Pancreas (tissue), 10 donors: ENCODE measurements at regions not wholly inside any gene's neighbourhood (a gene's known extent, or its start where the extent isn't known, plus 50 kb on each side); places are given as distances from the start of the nearest gene placed in this dataset.
"Not testable (repeated sequence)": the region's sequence is repeated elsewhere in the genome, so short reads cannot be mapped to it uniquely, and the experiment has no call there.

ENCODE experiments used
- ATAC-seq, 4 donors: fragments of 200-7000 bp; cut with Tn5 transposase; one replicate each; pipeline versions ENCODE4 v1.8.0 to v1.9.1; 2020; ENCODE audit warnings: mild to moderate bottlenecking in 4 of 4, moderate library complexity in 4 of 4
- DNase-seq, 6 donors: peaks; one replicate each; pipeline ENCODE4 v3.0.0-alpha.2; 2020
- FAIRE-seq: peaks from 2 replicates; lab custom pipeline; 2012; peaks lifted over from hg19 to GRCh38; lab: Jason Lieb, UNC
- H3K27ac ChIP-seq, 4 donors: fragments of 200-600 bp; sonication (generic); 1 replicate in 3 of 4; 2 replicates in 1 of 4; pipeline versions ENCODE4 v1.5.0 to v1.8.0; 2020
- H3K27me3 ChIP-seq, 4 donors: fragments of 200-600 bp; one replicate each; pipeline ENCODE4 v1.8.0; 2021
- H3K36me3 ChIP-seq, 3 donors: fragments of 200-600 bp; sonication (generic) in 1 of 3; one replicate each; pipeline versions ENCODE4 v1.5.0 to v1.8.0; 2020 to 2021
- H3K4me1 ChIP-seq, 3 donors: fragments of 200-600 bp; one replicate each; pipeline ENCODE4 v1.8.0; 2021
- H3K4me3 ChIP-seq, 4 donors: fragments of 200-600 bp; sonication (generic) in 2 of 4; one replicate each; pipeline versions ENCODE4 v1.5.0 to v1.8.0; 2020 to 2021
- H3K9me3 ChIP-seq, 4 donors: fragments of 200-600 bp; one replicate each; pipeline ENCODE4 v1.8.0; 2021
- WGBS, 2 donors: extraction: QIAGEN DNeasy Blood & Tissue Kit; methylation state at CpG; one replicate each; pipeline ENCODE4 v1.1.7; 2013; 5-methylcytosine and 5-hydroxymethylcytosine counted together
- intact Hi-C, 3 donors: fragments of 100-400 bp; cut with DNase I; formaldehyde crosslinking; loops; one replicate each; pipeline versions ENCODE4 v1.11.1 to v1.14.2; 2022
- TF ChIP-seq, protein P1 (sequence below), 4 donors: fragments of 200-600 bp; sonication (generic) in 3 of 4; IDR thresholded peaks; one replicate each; pipeline versions ENCODE4 v1.5.0 to v1.8.0; 2021; ENCODE audit warnings: antibody characterized with exemption in 4 of 4
- donor health status: healthy with polysubstance abuse.
- donor health status: DM: no; HTN: no; CAD: no; lungs with moderate emphysema.
- donor health status: DM: no; HTN: no; CAD: no.
- donor health status: control.
- donor health status: control.
- donor health status: Bipolar disorder and iron deficiency.
- donor health status: DM: yes; HTN: yes; CAD: no.
- donor health status: DM: no; HTN: no; CAD: no.
- donor health status: DM: no; HTN: no; CAD: no.
- donor health status: DM: yes; HTN: yes; CAD: no.

DNA sequence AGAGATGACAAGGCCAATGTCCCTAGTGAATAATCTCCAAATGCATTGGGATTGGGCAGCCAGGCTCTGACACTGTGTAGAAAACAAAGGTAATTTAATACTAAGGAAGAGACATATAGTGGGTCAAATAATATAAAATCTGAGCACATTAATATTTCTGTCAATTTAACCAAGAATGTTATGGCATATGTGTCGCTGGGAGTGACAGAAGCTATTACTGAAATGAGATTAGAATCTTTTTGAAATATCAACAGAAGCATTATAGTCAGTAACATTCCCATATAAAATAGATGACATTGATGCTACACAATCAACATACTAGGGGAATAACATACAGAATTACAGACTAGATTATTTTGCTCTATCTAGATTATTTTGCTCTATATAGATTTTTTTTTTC, 114.0 kb downstream of the BLID start:
- FAIRE-seq (no peak), DNase-seq (no peak), ATAC-seq (no peak)
- Histone ChIP-seq H3K4me1 (no peaks in the 10 kb centered on the region), H3K27me3 (no peaks in the 10 kb centered on the region), H3K4me3 (no peak overlapping the region), H3K9me3 (no peaks in the 10 kb centered on the region), H3K27ac (no peak overlapping the region), H3K36me3 (no peaks in the 10 kb centered on the region)
- 97 to 98% methylated on average over 1 of the region's 1 CpG for WGBS, 2 donors
- TF ChIP-seq, protein P1, sequence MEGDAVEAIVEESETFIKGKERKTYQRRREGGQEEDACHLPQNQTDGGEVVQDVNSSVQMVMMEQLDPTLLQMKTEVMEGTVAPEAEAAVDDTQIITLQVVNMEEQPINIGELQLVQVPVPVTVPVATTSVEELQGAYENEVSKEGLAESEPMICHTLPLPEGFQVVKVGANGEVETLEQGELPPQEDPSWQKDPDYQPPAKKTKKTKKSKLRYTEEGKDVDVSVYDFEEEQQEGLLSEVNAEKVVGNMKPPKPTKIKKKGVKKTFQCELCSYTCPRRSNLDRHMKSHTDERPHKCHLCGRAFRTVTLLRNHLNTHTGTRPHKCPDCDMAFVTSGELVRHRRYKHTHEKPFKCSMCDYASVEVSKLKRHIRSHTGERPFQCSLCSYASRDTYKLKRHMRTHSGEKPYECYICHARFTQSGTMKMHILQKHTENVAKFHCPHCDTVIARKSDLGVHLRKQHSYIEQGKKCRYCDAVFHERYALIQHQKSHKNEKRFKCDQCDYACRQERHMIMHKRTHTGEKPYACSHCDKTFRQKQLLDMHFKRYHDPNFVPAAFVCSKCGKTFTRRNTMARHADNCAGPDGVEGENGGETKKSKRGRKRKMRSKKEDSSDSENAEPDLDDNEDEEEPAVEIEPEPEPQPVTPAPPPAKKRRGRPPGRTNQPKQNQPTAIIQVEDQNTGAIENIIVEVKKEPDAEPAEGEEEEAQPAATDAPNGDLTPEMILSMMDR (IDR thresholded peaks at IDR 0.05) = no peak
- intact Hi-C loops = no loop called here

DNA sequence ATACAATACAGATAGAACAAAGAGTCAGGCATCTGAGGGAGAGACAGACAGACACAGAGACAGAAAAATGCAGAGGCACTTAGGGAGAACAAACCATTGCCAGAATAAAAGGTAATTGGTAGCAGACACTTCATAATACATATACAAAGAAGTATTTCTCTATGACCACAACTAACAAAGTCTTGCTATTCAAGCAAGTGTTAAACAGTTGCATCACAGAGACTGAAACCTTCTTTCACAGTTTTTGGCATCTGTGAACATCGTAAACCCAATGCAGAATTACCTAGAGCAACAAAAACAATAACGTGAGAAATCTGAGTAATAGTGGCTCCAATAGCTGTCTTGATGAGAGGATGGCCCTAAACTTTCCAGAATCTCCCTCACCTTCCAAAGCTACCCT, 116.4 kb downstream of the BLID start:
- no peak for DNase-seq
- Histone ChIP-seq H3K27ac (no peak overlapping the region), H3K27me3 (no peaks in the 10 kb centered on the region), H3K9me3 (no peaks in the 10 kb centered on the region), H3K36me3 (no peaks in the 10 kb centered on the region), H3K4me1 (no peaks in the 10 kb centered on the region), H3K4me3 (no peak overlapping the region)
- no peak for ATAC-seq
- no peak for FAIRE-seq
- intact Hi-C loops = no loop called here
- TF ChIP-seq, protein P1 (IDR thresholded peaks at IDR 0.05) = no peak
- 70 to 77% methylated on average over 2 of the region's 2 CpGs for WGBS, 2 donors

DNA sequence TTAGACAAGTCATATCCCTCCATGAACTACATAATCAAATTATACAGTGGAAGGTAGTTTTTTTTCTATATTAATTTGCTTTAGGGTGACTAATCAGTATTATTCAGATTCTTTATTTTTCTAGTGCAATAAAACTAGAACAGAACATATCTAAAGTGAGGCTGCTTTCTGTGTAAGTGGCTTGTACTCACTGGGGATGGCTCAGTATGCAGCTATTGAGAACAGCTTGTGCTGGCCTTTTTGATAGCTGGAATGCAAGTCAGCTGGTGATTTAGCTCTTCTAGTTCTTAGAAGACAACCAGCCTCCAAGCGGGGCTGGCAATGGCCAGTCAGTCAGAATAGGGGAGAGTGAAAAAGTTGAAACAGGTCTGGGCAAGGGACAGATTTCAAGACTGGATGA, 119.4 kb downstream of the BLID start:
- WGBS, 2 donors = 75 to 89% methylated on average over 1 of the region's 1 CpG
- intact Hi-C loops = no loop called here
- no peak overlapping the region for H3K4me3 ChIP-seq
- H3K4me1 ChIP-seq = no peaks in the 10 kb centered on the region
- no peaks in the 10 kb centered on the region for H3K27me3 ChIP-seq
- no peaks in the 10 kb centered on the region for H3K36me3 ChIP-seq
- DNase-seq (no peak), ATAC-seq (no peak), FAIRE-seq (no peak)
- TF ChIP-seq, protein P1 (IDR thresholded peaks at IDR 0.05) = no peak
- H3K27ac ChIP-seq = no peak overlapping the region
- no peaks in the 10 kb centered on the region for H3K9me3 ChIP-seq

DNA sequence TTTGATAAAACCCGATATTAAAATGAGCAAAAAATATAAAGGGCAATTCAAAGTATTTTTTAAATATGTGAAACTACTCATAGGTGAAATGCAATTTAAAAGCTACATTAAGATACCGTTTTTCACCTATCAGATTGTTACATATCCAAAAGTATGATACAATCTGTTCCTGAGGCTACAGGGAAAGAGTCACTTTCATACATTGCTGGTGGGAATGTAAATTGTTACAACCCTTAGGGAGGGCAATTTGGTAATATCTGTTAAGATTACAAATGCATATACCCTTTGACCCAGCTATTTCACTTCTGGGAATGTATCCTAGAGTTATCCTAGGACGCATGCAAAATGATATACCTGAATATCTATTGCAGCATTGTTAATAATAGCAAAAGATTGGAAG, 132.1 kb downstream of the BLID start:
- H3K36me3 ChIP-seq = no peaks in the 10 kb centered on the region
- TF ChIP-seq, protein P1 (IDR thresholded peaks at IDR 0.05) = no peak
- H3K4me3 ChIP-seq = no peak overlapping the region
- H3K27ac ChIP-seq = no peak overlapping the region
- H3K9me3 ChIP-seq = no peaks in the 10 kb centered on the region
- no peak for DNase-seq
- ATAC-seq = no peak
- 52 to 63% methylated on average over 3 of the region's 3 CpGs for WGBS, 2 donors
- H3K27me3 ChIP-seq = peaks cover 0 to 3% (median 0%) of the 10 kb centered on the region in 4 donors
- FAIRE-seq = no peak
- intact Hi-C loops = no loop called here
- no peaks in the 10 kb centered on the region for H3K4me1 ChIP-seq

DNA sequence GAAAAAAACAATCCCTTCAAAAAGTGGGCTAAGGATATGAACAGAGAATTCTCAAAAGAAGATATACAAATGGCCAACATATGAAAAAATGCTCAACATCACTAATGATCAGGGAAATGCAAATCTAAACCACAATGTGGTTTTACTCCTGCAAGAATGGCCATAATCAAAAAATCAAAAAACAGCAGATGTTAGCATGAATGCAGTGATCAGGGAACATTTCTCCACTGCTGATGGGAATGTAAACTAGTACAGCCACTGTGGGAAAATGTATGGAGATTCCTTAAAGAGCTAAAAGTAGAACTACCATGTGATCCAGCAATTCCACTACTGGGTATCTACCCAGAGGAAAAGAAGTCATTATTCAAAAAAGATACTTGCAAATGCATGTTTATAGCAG, 138.1 kb downstream of the BLID start:
- intact Hi-C loops, H3K4me3 ChIP-seq: not testable (repeated sequence)

DNA sequence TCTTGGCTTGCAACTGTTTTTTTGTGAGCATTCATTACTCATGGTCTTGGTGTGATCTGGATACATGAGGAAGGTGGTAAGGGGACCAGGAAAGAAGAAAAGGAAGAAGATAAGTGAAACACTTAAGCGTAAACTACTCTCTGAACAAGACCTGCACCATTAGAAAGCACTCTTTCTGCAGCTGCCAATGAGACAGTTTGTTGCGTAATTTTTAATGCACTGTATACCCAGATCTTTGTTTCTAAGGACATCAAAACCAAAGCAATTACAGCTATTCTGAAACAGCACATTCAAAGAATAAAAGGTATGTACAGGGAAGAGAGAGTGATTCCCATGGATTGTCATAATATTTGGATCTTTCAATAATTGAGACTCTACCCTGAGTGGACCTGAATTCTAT, 147.4 kb downstream of the BLID start:
- WGBS, 2 donors = 78 to 86% methylated on average over 2 of the region's 2 CpGs
- H3K27ac ChIP-seq = no peak overlapping the region
- H3K27me3 ChIP-seq = peaks cover 0 to 5% (median 0%) of the 10 kb centered on the region in 4 donors
- TF ChIP-seq, protein P1 (IDR thresholded peaks at IDR 0.05) = no peak
- no peaks in the 10 kb centered on the region for H3K4me1 ChIP-seq
- H3K9me3 ChIP-seq = no peaks in the 10 kb centered on the region
- H3K36me3 ChIP-seq = no peaks in the 10 kb centered on the region
- DNase-seq (no peak), ATAC-seq (no peak), FAIRE-seq (no peak)
- intact Hi-C loops = no loop called here
- no peak overlapping the region for H3K4me3 ChIP-seq

More for the DNA sequence above, 138.1 kb downstream of the BLID start:
- H3K4me1 ChIP-seq, FAIRE-seq, H3K27ac ChIP-seq, DNase-seq, H3K27me3 ChIP-seq, H3K36me3 ChIP-seq, ATAC-seq, H3K9me3 ChIP-seq: not testable (repeated sequence)
